ENCODE measurements at regions not wholly inside any gene's neighbourhood (a gene's known extent, or its start where the extent isn't known, plus 50 kb on each side); places are given as distances from the start of the nearest gene placed in this dataset.

GRCh38 chr17:77390870-77391269 is 250.1 kb downstream of the SEC14L1 start (continued):
- TF ChIP-seq ZBTB40 (IDR thresholded peaks at IDR 0.05) (no peak), ZBTB40 (CRISPR knock-in tag; IDR thresholded peaks at IDR 0.05) (no peak), ZNF577 (CRISPR knock-in tag; IDR thresholded peaks at IDR 0.05; ENCODE audit: borderline replicate concordance, low read depth) (no peak), FOSL1 (CRISPR knock-in tag; IDR thresholded peaks at IDR 0.05; ENCODE audit: borderline replicate concordance) (no peak), RBM22 (optimal IDR thresholded peaks at IDR 0.05; ENCODE audit: low read length) (peak; percentile 87), ZNF292 (CRISPR knock-in tag; IDR thresholded peaks at IDR 0.05; ENCODE audit: borderline replicate concordance, low read depth) (no peak), SRSF9 (IDR thresholded peaks at IDR 0.05; ENCODE audit: borderline replicate concordance, insufficient read depth, low read depth, low read length, poor library complexity, severe bottlenecking) (no peak), NFE2L1 (CRISPR knock-in tag; IDR thresholded peaks at IDR 0.05; ENCODE audit: borderline replicate concordance) (no peak), ZNF605 (CRISPR knock-in tag; IDR thresholded peaks at IDR 0.05) (peak; percentile 32; the same call in 1 of the 2 replicates), ZBTB38 (CRISPR knock-in tag; IDR thresholded peaks at IDR 0.05) (peak; percentile 95), ZNF382 (CRISPR knock-in tag; IDR thresholded peaks at IDR 0.05; ENCODE audit: borderline replicate concordance) (no peak), ZNF724P (CRISPR knock-in tag; IDR thresholded peaks at IDR 0.05; ENCODE audit: borderline replicate concordance) (no peak), ZBTB7A (CRISPR knock-in tag; IDR thresholded peaks at IDR 0.05) (no peak), CHD2 (IDR thresholded peaks at IDR 0.05; ENCODE audit: low read depth, low read length) (no peak)
- TF ChIP-seq, protein P1, sequence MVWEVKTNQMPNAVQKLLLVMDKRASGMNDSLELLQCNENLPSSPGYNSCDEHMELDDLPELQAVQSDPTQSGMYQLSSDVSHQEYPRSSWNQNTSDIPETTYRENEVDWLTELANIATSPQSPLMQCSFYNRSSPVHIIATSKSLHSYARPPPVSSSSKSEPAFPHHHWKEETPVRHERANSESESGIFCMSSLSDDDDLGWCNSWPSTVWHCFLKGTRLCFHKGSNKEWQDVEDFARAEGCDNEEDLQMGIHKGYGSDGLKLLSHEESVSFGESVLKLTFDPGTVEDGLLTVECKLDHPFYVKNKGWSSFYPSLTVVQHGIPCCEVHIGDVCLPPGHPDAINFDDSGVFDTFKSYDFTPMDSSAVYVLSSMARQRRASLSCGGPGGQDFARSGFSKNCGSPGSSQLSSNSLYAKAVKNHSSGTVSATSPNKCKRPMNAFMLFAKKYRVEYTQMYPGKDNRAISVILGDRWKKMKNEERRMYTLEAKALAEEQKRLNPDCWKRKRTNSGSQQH (CRISPR knock-in tag; IDR thresholded peaks at IDR 0.05; ENCODE audit: low read depth): no peak
- TF ChIP-seq, protein P2, sequence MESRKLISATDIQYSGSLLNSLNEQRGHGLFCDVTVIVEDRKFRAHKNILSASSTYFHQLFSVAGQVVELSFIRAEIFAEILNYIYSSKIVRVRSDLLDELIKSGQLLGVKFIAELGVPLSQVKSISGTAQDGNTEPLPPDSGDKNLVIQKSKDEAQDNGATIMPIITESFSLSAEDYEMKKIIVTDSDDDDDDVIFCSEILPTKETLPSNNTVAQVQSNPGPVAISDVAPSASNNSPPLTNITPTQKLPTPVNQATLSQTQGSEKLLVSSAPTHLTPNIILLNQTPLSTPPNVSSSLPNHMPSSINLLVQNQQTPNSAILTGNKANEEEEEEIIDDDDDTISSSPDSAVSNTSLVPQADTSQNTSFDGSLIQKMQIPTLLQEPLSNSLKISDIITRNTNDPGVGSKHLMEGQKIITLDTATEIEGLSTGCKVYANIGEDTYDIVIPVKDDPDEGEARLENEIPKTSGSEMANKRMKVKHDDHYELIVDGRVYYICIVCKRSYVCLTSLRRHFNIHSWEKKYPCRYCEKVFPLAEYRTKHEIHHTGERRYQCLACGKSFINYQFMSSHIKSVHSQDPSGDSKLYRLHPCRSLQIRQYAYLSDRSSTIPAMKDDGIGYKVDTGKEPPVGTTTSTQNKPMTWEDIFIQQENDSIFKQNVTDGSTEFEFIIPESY (CRISPR knock-in tag; IDR thresholded peaks at IDR 0.05): peak; percentile 25; the same call in 1 of the 2 replicates

Measured in HepG2 (cell line).